HG03571 (cell line): ENCODE measurements at regions not wholly inside any gene's neighbourhood (a gene's known extent, or its start where the extent isn't known, plus 50 kb on each side); places are given as distances from the start of the nearest gene placed in this dataset.
"Not testable (repeated sequence)": the region's sequence is repeated elsewhere in the genome, so short reads cannot be mapped to it uniquely, and the experiment has no call there.

Experiments used
- ATAC-seq: cut with Tn5 transposase; IDR thresholded peaks from one replicate; pipeline ENCODE4 v1.9.1; 2021; ENCODE audit not compliant: unreplicated experiment

DNA sequence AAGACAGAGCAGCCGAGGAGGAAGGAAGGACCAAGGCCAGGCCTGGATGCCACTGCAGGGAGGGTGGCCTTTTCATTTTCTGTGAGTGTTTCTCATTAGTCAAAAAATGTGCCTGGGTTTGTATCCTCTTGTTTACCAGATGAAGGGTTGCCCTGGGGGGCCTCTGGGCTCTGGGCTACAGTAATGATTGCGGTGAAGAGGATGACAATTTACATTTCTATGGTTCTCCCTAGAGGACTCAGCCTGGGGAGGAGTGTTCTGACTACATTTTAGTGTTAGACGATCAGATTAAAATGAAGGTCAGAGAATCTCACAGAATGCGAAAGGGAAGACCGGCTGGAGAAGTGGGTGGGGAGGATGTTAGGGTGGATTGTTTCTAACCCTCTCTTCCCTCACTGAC lies 108.0 kb upstream of the KMT2C start:
- no peak for ATAC-seq

DNA sequence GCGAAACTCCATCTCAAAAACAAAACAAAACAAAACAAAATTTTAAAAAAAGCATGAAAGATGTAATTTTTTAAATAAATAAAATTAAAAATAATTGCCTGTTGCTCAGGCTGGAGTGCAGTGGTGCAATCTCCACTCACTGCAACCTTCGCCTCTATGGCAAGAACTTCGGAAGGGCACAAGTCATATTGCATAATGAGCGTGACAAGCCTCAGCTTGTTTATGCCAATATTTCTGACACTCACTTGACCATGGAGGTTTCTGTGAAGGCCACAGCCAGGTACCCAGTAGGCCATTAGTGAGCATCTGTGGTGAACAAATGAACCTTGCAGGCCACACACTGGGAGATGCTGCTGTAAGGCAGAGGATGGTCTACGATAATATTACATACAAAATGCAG lies 106.1 kb upstream of the KMT2C start:
- no peak for ATAC-seq

GRCh38 chr7:152539190-152539495 lies 103.3 kb upstream of the KMT2C start:
- not testable (repeated sequence) for ATAC-seq

- ATAC-seq: not testable (repeated sequence)
Measured at GRCh38 chr7:152538346-152539189, 102.8 kb upstream of the KMT2C start.

DNA sequence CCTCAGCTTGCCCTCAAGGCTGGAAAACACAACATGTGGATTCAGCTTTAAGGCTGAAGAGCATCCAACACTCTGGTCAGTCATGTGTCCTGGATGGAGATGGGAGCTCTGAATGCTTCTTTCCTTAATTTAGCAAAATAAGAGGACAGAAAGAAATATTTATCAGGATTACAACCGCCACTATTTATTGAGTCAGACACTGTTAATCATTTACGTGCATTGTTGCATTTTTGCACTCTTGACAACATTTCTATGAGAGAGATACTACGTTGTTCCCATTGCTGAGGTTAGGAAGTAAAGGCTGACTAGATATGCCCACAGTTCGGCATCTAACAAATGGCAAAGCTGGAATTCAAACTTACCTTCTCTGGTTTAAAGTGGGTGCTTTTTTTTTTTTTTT lies 101.8 kb upstream of the KMT2C start:
- no peak for ATAC-seq

- no peak for ATAC-seq
Measured at GRCh38 chr7:152528612-152529011, 92.8 kb upstream of the KMT2C start.

DNA sequence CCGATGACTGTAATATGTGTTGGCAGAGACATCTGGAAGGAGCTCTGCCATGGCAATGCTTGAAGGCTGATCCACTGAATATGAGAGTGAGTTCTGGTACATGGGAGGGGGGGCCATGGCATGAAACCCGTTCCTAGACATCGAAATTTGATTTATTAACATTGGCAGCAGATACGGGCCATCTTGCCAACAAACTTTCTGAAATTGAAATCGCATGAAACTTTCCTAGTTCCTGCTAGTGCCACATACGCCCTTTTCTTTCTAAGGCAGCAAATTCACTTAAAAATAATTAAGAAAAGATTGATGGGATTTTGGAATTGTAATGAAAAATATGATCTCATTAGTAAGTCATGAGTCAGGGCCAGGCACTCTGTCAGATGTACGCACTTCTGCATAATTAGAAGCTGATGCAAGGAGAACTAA lies 91.8 kb upstream of the KMT2C start:
- no peak for ATAC-seq

DNA sequence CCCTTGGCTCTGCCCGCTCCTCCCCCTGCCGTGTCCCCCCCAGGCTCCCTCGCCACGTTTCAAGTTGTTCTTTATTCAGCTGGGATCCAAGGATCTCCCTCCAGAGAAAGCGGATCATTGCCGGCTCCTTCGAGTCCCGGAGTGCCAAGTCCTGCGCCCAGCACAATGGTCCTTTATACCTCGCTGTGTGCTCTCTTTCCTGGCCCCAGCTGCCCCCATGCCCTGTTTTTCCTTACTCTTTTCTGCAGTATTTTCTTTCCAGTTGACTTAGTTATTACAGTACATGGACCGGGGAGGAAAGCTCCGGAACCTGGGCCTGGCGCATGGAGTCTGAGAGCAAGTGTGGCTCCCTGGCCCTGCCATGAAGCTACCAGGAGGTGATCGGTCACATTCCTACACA lies 88.1 kb upstream of the KMT2C start:
- no peak for ATAC-seq

DNA sequence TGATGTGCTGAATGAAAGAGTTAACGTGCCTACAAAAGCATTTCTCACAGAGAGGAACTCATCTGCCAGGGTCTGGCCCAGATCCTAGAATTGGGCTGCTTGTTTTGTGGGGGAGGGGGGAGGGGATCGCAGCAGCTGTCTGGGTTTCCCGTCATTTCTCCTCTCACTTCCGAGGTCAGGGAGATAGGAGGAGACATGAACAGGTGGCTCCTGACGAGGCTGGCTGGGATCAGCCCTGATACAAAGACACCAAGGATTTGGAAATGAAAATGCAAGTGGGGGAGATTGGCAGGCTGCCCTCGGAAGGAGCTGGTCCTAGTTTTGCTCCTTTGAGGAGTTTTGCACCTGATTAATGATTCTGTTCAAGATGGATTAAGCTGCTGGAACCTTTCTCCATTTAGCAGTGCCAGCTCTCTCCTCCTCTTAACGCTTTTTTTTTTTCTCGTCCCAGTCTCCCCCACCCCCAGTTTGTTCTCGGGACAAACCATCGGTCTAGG lies 86.8 kb upstream of the KMT2C start:
- no peak for ATAC-seq

- no peak for ATAC-seq
Measured at GRCh38 chr7:152521420-152522337, 85.9 kb upstream of the KMT2C start.

GRCh38 chr7:152520861-152521302 lies 85.1 kb upstream of the KMT2C start:
- no peak for ATAC-seq

DNA sequence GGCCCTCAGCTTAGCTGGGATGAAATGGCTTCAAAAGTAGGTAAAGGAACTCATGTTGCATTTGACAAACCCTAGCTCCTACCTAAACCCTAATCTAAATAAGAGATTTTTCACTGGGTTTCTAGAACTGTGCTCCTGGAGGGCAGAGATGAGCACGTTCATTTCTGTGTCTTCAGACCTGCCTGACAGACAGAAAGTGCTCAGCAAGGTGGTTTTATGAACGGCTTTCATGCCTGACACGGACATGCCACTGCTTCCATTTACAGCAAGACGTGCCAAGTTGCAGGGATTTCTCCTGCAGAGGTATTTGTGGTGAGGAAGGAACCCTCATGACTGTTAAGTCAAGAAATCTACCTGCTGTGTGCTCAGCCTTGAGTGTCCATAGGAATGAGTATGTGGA lies 83.5 kb upstream of the KMT2C start:
- ATAC-seq: no peak

GRCh38 chr7:152516216-152516615 lies 80.4 kb upstream of the KMT2C start:
- ATAC-seq: no peak

DNA sequence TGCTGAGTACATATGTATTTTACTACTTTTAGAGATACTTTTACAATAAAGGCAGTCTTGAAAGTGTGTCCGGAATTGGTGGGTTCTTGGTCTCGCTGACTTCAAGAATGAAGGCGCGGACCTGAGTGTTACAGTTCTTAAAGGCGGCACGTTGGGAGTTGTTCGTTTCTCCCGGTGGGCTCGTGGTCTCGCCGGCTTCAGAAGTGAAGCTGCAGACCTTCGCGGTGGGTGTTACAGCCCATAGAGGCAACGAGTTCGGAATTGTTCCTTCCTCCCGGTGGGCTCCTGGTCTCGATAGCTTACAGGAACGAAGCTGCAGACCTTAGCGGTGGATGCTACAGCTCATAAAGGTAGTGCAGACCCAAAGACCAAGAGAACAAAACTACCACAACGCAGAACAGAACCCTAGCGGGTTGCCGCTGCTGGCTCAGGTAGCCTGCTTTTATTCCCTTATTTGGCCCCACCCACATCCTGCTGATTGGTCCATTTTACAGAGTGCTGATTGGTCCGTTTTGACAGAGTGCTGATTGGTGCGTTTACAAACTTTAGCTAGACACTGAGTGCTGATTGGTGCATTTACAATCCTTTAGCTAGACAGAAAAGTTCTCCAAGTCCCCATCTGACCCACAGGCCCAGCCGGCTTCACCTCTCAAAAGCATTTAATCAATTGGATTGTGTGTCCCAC lies 79.6 kb upstream of the KMT2C start:
- ATAC-seq: not testable (repeated sequence)

DNA sequence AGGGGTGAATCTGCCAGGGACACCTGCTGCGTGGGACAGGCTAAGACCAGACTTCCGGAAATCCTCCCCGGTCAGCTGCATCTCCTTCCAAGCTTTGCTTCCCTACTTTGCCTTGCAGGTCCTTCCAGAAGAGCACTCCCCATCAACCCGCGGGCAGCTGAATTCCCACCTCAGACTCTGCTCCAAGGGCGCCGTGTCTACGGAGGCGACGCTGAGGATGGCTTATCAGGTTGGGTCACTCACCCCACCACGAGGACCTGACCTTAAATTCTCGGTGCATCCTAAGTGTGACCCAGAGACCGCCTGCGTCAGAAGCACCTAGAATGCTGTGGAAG lies 78.9 kb upstream of the KMT2C start:
- ATAC-seq: no peak

DNA sequence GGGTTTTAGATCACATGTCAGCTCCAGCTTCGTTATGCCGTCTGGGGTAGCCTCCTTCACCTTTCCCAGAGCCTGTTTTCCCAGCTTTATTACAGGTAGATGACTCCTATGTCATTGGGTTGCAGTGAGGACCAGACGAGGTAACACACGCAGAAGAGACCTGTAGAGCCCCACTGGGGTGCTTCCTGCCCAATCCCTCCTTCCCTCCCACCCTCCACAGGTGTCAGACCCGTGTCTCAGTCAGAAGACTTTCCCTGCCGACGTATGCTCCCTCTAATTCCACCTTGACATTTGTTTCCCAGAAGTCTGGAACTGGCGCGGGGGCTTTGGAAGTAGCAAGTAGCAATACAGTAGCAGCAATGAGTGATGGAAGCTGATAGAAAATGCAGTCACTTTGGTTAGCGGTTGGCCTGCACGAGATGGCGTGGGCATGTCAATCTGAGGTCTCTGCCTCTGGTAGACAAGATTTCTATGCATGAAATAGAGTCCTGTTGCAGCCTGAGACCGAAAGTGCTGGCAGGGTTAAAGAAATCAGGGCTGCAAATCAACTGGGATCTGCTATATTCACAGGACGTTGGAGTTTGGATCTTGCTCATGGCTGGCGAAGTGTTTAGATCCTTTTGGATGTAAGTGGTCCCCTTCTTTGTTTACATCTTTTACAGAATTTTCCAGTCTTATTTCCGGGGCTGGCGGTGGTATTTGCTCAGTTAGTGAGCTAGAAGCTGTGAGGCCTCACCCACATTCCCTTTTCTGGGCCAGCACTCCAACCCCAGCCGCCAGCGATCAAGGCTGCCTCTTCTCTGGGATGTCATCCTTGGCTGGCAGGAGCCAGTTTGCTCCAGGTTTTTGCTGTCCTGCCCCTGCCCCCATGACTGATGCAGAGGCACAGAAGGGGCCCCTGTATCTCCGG lies 78.3 kb upstream of the KMT2C start:
- ATAC-seq: no peak

GRCh38 chr7:152512706-152513105 lies 76.9 kb upstream of the KMT2C start:
- ATAC-seq: no peak

DNA sequence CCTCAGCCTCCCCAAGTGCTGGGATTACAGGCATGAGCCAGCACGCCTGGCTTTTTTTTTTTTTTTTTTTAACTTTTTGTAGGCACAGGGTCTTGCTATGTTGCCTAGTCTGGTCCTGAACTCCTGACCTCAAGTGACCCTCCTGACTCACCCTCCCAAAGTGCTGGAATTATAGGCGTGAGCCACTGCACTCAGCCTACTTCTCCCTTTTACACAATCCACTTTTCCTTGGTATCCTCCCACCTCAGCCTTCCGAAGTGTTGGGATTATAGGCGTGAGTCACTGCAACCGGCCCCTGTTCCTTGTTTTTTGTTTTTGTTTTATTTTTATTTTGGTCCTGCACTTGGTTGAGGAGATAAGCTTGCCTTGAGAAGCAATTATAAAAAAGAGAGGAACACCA lies 75.9 kb upstream of the KMT2C start:
- no peak for ATAC-seq

- ATAC-seq: no peak
Measured at GRCh38 chr7:152508701-152509100, 72.9 kb upstream of the KMT2C start.

- ATAC-seq: no peak
Measured at GRCh38 chr7:152505606-152506005, 69.8 kb upstream of the KMT2C start.
